Astrocyte (in vitro differentiated cells and primary cell): ENCODE measurements at regions not wholly inside any gene's neighbourhood (a gene's known extent, or its start where the extent isn't known, plus 50 kb on each side); places are given as distances from the start of the nearest gene placed in this dataset.

Experiments
- DNase-seq: peaks from one replicate; pipeline ENCODE4 v3.0.0-alpha.2; 2010; ENCODE audit warnings: low read depth
- FAIRE-seq: peaks from 2 replicates; lab custom pipeline; 2011; peaks lifted over from hg19 to GRCh38; lab: Jason Lieb, UNC
- H2AFZ ChIP-seq: 2 replicates; pipeline ENCODE4 v1.6.0; 2012; ENCODE audit warnings: low read depth, low read length, inconsistent platforms
- H3K27ac ChIP-seq: 2 replicates; pipeline ENCODE4 v1.5.1; 2011; ENCODE audit warnings: low read depth, low read length, inconsistent platforms
- H3K27me3 ChIP-seq: 2 replicates; pipeline ENCODE4 v1.6.0; 2011; ENCODE audit warnings: low read length, inconsistent platforms; ENCODE audit not compliant: insufficient read depth
- H3K36me3 ChIP-seq: 2 replicates; pipeline ENCODE4 v1.5.1; 2011; ENCODE audit warnings: low read length, inconsistent platforms; ENCODE audit not compliant: insufficient read depth
- H3K4me1 ChIP-seq: 2 replicates; pipeline ENCODE4 v1.5.1; 2011; ENCODE audit warnings: low read length, inconsistent platforms; ENCODE audit not compliant: insufficient read depth
- H3K4me2 ChIP-seq: 2 replicates; pipeline ENCODE4 v1.6.0; 2012; ENCODE audit warnings: low read length, inconsistent platforms
- H3K4me3 ChIP-seq: 2 replicates; pipeline ENCODE4 v1.5.1; 2011; ENCODE audit warnings: low read depth, mild to moderate bottlenecking, low read length, inconsistent platforms; ENCODE audit not compliant: insufficient read depth
- H3K79me2 ChIP-seq: 2 replicates; pipeline ENCODE4 v1.6.0; 2012; ENCODE audit warnings: mild to moderate bottlenecking, low read length, inconsistent platforms; ENCODE audit not compliant: insufficient read depth
- H3K9ac ChIP-seq: 2 replicates; pipeline ENCODE4 v1.6.0; 2012; ENCODE audit warnings: mild to moderate bottlenecking, low read length, inconsistent platforms
- H3K9me3 ChIP-seq: 2 replicates; pipeline ENCODE4 v1.5.1; 2012; ENCODE audit warnings: low read depth, mild to moderate bottlenecking, low read length, inconsistent platforms; ENCODE audit not compliant: insufficient read depth
- H4K20me1 ChIP-seq: 2 replicates; pipeline ENCODE4 v1.6.0; 2012; ENCODE audit warnings: low read length, inconsistent platforms; ENCODE audit not compliant: insufficient read depth
- H3K27ac Mint-ChIP-seq: one replicate; pipeline ENCODE4 v1.8.0; 2021; ENCODE audit warnings: mild to moderate bottlenecking, mixed read lengths; ENCODE audit not compliant: unreplicated experiment
- H3K27me3 Mint-ChIP-seq: one replicate; pipeline ENCODE4 v1.8.0; 2021; ENCODE audit warnings: low read depth, mixed read lengths; ENCODE audit not compliant: unreplicated experiment
- H3K36me3 Mint-ChIP-seq: one replicate; pipeline ENCODE4 v1.8.0; 2021; ENCODE audit warnings: low read depth, mixed read lengths; ENCODE audit not compliant: unreplicated experiment
- H3K4me1 Mint-ChIP-seq: one replicate; pipeline ENCODE4 v1.8.0; 2021; ENCODE audit warnings: low read depth, mixed read lengths; ENCODE audit not compliant: unreplicated experiment
- H3K4me3 Mint-ChIP-seq: one replicate; pipeline ENCODE4 v1.8.0; 2021; ENCODE audit warnings: mild to moderate bottlenecking, moderate library complexity, mixed read lengths; ENCODE audit not compliant: unreplicated experiment
- H3K9me3 Mint-ChIP-seq: one replicate; pipeline ENCODE4 v1.8.0; 2021; ENCODE audit warnings: mild to moderate bottlenecking, mixed read lengths; ENCODE audit not compliant: unreplicated experiment
- CTCF ChIP-seq: IDR thresholded peaks from 2 replicates; pipeline ENCODE4 v1.5.1; 2011; ENCODE audit warnings: low read depth, mild to moderate bottlenecking, inconsistent platforms, low read length, moderate library complexity; ENCODE audit not compliant: insufficient read depth
- EZH2 ChIP-seq: IDR thresholded peaks from 2 replicates; pipeline ENCODE4 v1.6.1; 2012; ENCODE audit warnings: mild to moderate bottlenecking, low read length, inconsistent platforms; ENCODE audit not compliant: insufficient read depth

- FAIRE-seq = no peak
- H3K9ac ChIP-seq = no peak overlapping the region
Measured at GRCh38 chr2:128808462-128809258, 490.0 kb upstream of the HS6ST1 start.

GRCh38 chr2:128809259-128809636 is 490.6 kb upstream of the HS6ST1 start:
- no peak for TF ChIP-seq CTCF
- TF ChIP-seq EZH2 = no peak
- no peaks in the 10 kb centered on the region for H3K27me3 ChIP-seq
- no peak for FAIRE-seq
- Mint-ChIP-seq H3K36me3 (no peaks in the 10 kb centered on the region), H3K9me3 (peaks cover 4% of the 10 kb centered on the region), H3K27me3 (no peaks in the 10 kb centered on the region), H3K27ac (peak overlapping the region; percentile 78), H3K4me1 (peaks cover 14% of the 10 kb centered on the region), H3K4me3 (no peak overlapping the region)
- no peak overlapping the region for H3K4me3 ChIP-seq
- peaks cover 9% of the 10 kb centered on the region for H3K4me1 ChIP-seq
- no peaks in the 10 kb centered on the region for H4K20me1 ChIP-seq
- H3K36me3 ChIP-seq = no peaks in the 10 kb centered on the region
- H2AFZ ChIP-seq = no peak overlapping the region
- peak; percentile 3 for DNase-seq
- H3K4me2 ChIP-seq = no peak overlapping the region
- no peaks in the 10 kb centered on the region for H3K79me2 ChIP-seq
- H3K27ac ChIP-seq = peak overlapping the region; percentile 17
- H3K9ac ChIP-seq = no peak overlapping the region
- H3K9me3 ChIP-seq = peaks cover 5% of the 10 kb centered on the region

More at GRCh38 chr2:128808462-128809258, 490.0 kb upstream of the HS6ST1 start:
- H3K79me2 ChIP-seq = no peaks in the 10 kb centered on the region
- Mint-ChIP-seq H3K9me3 (peaks cover 4% of the 10 kb centered on the region), H3K27ac (peak overlapping the region; percentile 78), H3K4me1 (peaks cover 14% of the 10 kb centered on the region), H3K27me3 (no peaks in the 10 kb centered on the region), H3K4me3 (no peak overlapping the region), H3K36me3 (no peaks in the 10 kb centered on the region)
- peaks cover 5% of the 10 kb centered on the region for H3K9me3 ChIP-seq
- peak overlapping the region; percentile 17 for H3K27ac ChIP-seq
- TF ChIP-seq CTCF (no peak), EZH2 (no peak)
- H2AFZ ChIP-seq = no peak overlapping the region
- no peak overlapping the region for H3K4me3 ChIP-seq
- no peaks in the 10 kb centered on the region for H3K27me3 ChIP-seq
- peak; percentile 24 for DNase-seq
- H3K4me2 ChIP-seq = no peak overlapping the region
- H3K36me3 ChIP-seq = no peaks in the 10 kb centered on the region
- H3K4me1 ChIP-seq = peaks cover 9% of the 10 kb centered on the region
- no peaks in the 10 kb centered on the region for H4K20me1 ChIP-seq

GRCh38 chr2:128809880-128810279 is 491.2 kb upstream of the HS6ST1 start:
- no peak overlapping the region for H2AFZ ChIP-seq
- no peaks in the 10 kb centered on the region for H3K79me2 ChIP-seq
- Mint-ChIP-seq H3K4me3 (no peak overlapping the region), H3K27me3 (no peaks in the 10 kb centered on the region), H3K9me3 (peaks cover 4% of the 10 kb centered on the region), H3K36me3 (no peaks in the 10 kb centered on the region), H3K27ac (no peak overlapping the region), H3K4me1 (peaks cover 14% of the 10 kb centered on the region)
- DNase-seq (no peak), FAIRE-seq (no peak)
- H3K27ac ChIP-seq = no peak overlapping the region
- no peaks in the 10 kb centered on the region for H4K20me1 ChIP-seq
- no peaks in the 10 kb centered on the region for H3K27me3 ChIP-seq
- peaks cover 9% of the 10 kb centered on the region for H3K4me1 ChIP-seq
- H3K36me3 ChIP-seq = no peaks in the 10 kb centered on the region
- H3K9me3 ChIP-seq = peaks cover 5% of the 10 kb centered on the region
- no peak for TF ChIP-seq CTCF
- no peak for TF ChIP-seq EZH2
- no peak overlapping the region for H3K4me3 ChIP-seq
- H3K4me2 ChIP-seq = no peak overlapping the region
- no peak overlapping the region for H3K9ac ChIP-seq
